ENCODE measurements at regions not wholly inside any gene's neighbourhood (a gene's known extent, or its start where the extent isn't known, plus 50 kb on each side); places are given as distances from the start of the nearest gene placed in this dataset.
A peak's percentile ranks its signal among the peaks of the same experiment; 100 is the strongest.

DNA sequence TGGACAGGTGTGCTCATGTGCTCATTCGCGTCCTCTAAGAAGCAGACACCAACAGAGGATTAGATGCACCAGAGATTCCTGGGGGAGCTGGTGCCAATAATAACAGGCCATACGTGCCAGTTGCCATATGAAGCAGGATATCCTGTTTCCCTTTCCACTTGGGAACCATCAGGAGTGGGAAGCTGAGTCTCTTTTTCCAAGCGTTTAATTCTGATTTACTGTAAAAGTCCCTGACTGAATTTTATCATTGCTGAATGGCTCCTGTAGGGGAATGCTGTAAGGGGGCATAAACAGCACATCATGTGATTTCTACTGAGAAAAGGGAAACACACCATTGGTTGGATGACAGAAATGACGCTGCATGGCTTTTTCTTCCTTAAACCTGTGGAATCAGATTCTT, 113.3 kb downstream of the IRF8 start:
- no peak for DNase-seq

DNA sequence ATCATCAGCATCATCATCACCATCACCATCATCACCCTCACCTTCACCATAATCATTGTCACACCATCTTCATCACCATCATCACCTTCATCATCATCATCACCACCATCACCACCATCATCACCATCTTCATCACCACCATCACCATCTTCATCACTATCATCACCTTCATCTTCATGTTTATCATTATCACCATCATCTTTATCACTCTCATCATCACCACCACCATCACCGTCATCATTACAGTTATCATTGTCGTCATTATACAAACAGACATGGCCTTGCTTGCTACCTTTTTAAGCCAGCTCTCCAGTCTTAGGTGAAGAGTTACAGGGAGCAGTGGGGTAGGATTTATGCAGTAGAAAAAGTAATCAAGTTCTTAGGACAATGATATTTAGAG, 114.9 kb downstream of the IRF8 start:
- Histone ChIP-seq H3K9me3 (replicated peaks in 1 of 2; ENCODE audit: control insufficient read depth in 1 of 2, insufficient read depth in 1 of 2, low read length in 2 of 2) (peaks cover 0 to 1% of the 10 kb centered on the region in 2 donors), H2AFZ (ENCODE audit: insufficient read depth, low read depth, low read length, poor library complexity, severe bottlenecking) (no peak overlapping the region), H3K9ac (ENCODE audit: insufficient read depth, low read length, poor library complexity, severe bottlenecking) (no peak overlapping the region), H3K4me3 (replicated peaks in 1 of 3; ENCODE audit: low read depth in 2 of 3, low read length in 3 of 3) (no peak overlapping the region), H4K20me1 (ENCODE audit: insufficient read depth, low read length) (no peaks in the 10 kb centered on the region), H3K79me2 (ENCODE audit: insufficient read depth, low read length) (no peaks in the 10 kb centered on the region), H3K4me2 (replicated peaks; ENCODE audit: extremely low read depth, low read length, poor library complexity, severe bottlenecking) (no peak overlapping the region), H3K27ac (ENCODE audit: low read depth in 1 of 2, low read length in 2 of 2) (no peak overlapping the region), H3K27me3 (ENCODE audit: control insufficient read depth in 2 of 2, insufficient read depth in 2 of 2, low read length in 2 of 2) (no peaks in the 10 kb centered on the region), H3K36me3 (replicated peaks in 1 of 2; ENCODE audit: control insufficient read depth in 1 of 2, insufficient read depth in 2 of 2, low read length in 2 of 2) (no peaks in the 10 kb centered on the region), H3K4me1 (ENCODE audit: control insufficient read depth in 1 of 2, insufficient read depth in 2 of 2, low read length in 2 of 2) (peaks cover 14 to 15% of the 10 kb centered on the region in 2 donors)
- H3K4me1 Mint-ChIP-seq, result peaks cover 20% of the 10 kb centered on the region
- H3K27me3 Mint-ChIP-seq (ENCODE audit: low read depth in 3 of 3), result peaks cover 3 to 9% (median 8%) of the 10 kb centered on the region in 3 donors
- DNase-seq, result no peak
- H3K27ac Mint-ChIP-seq, result peak overlapping the region in 1 of 7 donors; percentile 0
- intact Hi-C loops (cut with micrococcal nuclease), result loop anchor here in 1 of 2 donors (2.0 kb wide), 1 partner anchor 193 kb away; no protein-coding TSS in a partner anchor
- H3K9me3 Mint-ChIP-seq, result peaks cover under 1 to 5% (median 3%) of the 10 kb centered on the region in 7 donors
- no peaks in the 10 kb centered on the region for H3K36me3 Mint-ChIP-seq
- TF ChIP-seq, protein P1, sequence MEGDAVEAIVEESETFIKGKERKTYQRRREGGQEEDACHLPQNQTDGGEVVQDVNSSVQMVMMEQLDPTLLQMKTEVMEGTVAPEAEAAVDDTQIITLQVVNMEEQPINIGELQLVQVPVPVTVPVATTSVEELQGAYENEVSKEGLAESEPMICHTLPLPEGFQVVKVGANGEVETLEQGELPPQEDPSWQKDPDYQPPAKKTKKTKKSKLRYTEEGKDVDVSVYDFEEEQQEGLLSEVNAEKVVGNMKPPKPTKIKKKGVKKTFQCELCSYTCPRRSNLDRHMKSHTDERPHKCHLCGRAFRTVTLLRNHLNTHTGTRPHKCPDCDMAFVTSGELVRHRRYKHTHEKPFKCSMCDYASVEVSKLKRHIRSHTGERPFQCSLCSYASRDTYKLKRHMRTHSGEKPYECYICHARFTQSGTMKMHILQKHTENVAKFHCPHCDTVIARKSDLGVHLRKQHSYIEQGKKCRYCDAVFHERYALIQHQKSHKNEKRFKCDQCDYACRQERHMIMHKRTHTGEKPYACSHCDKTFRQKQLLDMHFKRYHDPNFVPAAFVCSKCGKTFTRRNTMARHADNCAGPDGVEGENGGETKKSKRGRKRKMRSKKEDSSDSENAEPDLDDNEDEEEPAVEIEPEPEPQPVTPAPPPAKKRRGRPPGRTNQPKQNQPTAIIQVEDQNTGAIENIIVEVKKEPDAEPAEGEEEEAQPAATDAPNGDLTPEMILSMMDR (IDR thresholded peaks at IDR 0.05), result no peak
- no peak overlapping the region for H3K4me3 Mint-ChIP-seq
- WGBS (ENCODE audit: insufficient coverage), result no CpG with 5 or more reads among the region's 2 CpGs

More for the DNA sequence above, 113.3 kb downstream of the IRF8 start:
- Mint-ChIP-seq H3K9me3 (peaks cover 0 to 4% (median 0%) of the 10 kb centered on the region in 7 donors), H3K27ac (no peak overlapping the region), H3K4me1 (peaks cover 7% of the 10 kb centered on the region), H3K4me3 (no peak overlapping the region), H3K27me3 (ENCODE audit: low read depth in 3 of 3) (peaks cover 0 to 6% (median 2%) of the 10 kb centered on the region in 3 donors), H3K36me3 (no peaks in the 10 kb centered on the region)
- Histone ChIP-seq H3K9me3 (replicated peaks in 1 of 2; ENCODE audit: control insufficient read depth in 1 of 2, insufficient read depth in 1 of 2, low read length in 2 of 2) (no peaks in the 10 kb centered on the region), H2AFZ (ENCODE audit: insufficient read depth, low read depth, low read length, poor library complexity, severe bottlenecking) (no peak overlapping the region), H3K27me3 (ENCODE audit: control insufficient read depth in 2 of 2, insufficient read depth in 2 of 2, low read length in 2 of 2) (no peaks in the 10 kb centered on the region), H3K4me1 (ENCODE audit: control insufficient read depth in 1 of 2, insufficient read depth in 2 of 2, low read length in 2 of 2) (no peaks in the 10 kb centered on the region), H4K20me1 (ENCODE audit: insufficient read depth, low read length) (no peaks in the 10 kb centered on the region), H3K79me2 (ENCODE audit: insufficient read depth, low read length) (no peaks in the 10 kb centered on the region), H3K27ac (ENCODE audit: low read depth in 1 of 2, low read length in 2 of 2) (no peak overlapping the region), H3K36me3 (replicated peaks in 1 of 2; ENCODE audit: control insufficient read depth in 1 of 2, insufficient read depth in 2 of 2, low read length in 2 of 2) (no peaks in the 10 kb centered on the region), H3K9ac (ENCODE audit: insufficient read depth, low read length, poor library complexity, severe bottlenecking) (no peak overlapping the region), H3K4me3 (replicated peaks in 1 of 3; ENCODE audit: low read depth in 2 of 3, low read length in 3 of 3) (no peak overlapping the region), H3K4me2 (replicated peaks; ENCODE audit: extremely low read depth, low read length, poor library complexity, severe bottlenecking) (no peak overlapping the region)
- TF ChIP-seq, protein P1 (IDR thresholded peaks at IDR 0.05), result no peak
- intact Hi-C loops (cut with micrococcal nuclease), result no loop called here
- 70% methylated on average over 4 of the region's 5 CpGs for WGBS (ENCODE audit: insufficient coverage)
